ENCODE measurements at regions not wholly inside any gene's neighbourhood (a gene's known extent, or its start where the extent isn't known, plus 50 kb on each side); places are given as distances from the start of the nearest gene placed in this dataset.

DNA sequence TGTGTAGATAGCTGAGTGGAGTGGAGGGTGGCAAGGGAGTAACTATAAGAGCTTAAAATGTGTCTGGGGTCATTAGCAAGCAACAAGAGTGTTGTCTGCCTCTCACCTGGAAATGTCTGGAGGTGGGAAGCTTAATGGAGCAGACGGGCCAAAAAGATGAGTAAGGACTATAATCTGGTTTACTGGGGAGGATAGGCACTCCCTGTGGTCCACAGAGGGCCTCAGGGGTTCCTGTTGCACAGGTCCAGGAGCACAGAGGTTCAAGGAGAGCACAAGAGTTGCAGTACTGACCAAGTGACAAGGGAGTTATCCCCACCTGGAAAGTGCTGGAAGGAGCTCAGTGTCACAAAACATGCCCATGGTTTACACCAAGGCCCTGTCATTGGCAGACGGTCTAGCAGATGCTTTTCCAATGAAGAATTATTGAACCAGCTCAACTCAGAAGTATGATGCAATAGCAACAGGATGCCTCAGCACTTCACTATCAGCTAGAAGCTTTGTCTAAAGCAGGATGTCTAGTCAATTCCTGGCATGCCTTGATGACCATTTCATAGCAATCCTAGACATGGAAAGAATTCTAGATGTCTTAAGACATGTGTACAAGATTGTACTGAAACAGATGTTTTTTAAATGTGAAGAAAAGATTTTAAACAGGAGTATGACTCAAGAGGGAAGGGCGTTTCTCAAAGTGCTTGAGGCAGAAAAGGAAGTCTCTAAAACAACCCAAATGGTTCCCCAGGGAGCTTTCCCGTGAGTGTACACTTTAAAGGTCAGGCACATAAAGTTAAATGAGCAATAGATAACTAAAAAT is 62.9 kb upstream of the SERPINE2 start:
- H3K79me2 ChIP-seq (replicated peaks; ENCODE audit: insufficient read depth, low read length), result no peaks in the 10 kb centered on the region
- H3K9ac ChIP-seq (ENCODE audit: low read length), result no peak overlapping the region
- H3K9me2 ChIP-seq (ENCODE audit: insufficient read depth, low read length), result no peaks in the 10 kb centered on the region
- H3K4me2 ChIP-seq (ENCODE audit: low read length), result no peak overlapping the region
- H2AFZ ChIP-seq (ENCODE audit: low read depth, low read length), result no peak overlapping the region
- no peaks in the 10 kb centered on the region for H4K20me1 ChIP-seq (ENCODE audit: insufficient read depth)
- no peak overlapping the region for H3K4me3 ChIP-seq (ENCODE audit: low read length)
- H3F3A ChIP-seq (ENCODE audit: insufficient read depth, low read length, poor library complexity, severe bottlenecking), result no peaks in the 10 kb centered on the region
- H3K27me3 ChIP-seq (ENCODE audit: insufficient read depth, low read depth, low read length), result no peaks in the 10 kb centered on the region
- no peaks in the 10 kb centered on the region for H3K36me3 ChIP-seq (ENCODE audit: insufficient read depth, low read length)
- TF ChIP-seq SMC3 (conservative IDR thresholded peaks at IDR 0.05; ENCODE audit: poor library complexity) (no peak), TAF1 (IDR thresholded peaks at IDR 0.05; ENCODE audit: low read depth) (no peak), RAD21 (conservative IDR thresholded peaks at IDR 0.05) (no peak), POLR2AphosphoS5 (IDR thresholded peaks at IDR 0.05) (no peak), EZH2 (IDR thresholded peaks at IDR 0.05; ENCODE audit: borderline replicate concordance, insufficient read depth, low read length, poor library complexity, severe bottlenecking) (no peak), MXI1 (conservative IDR thresholded peaks at IDR 0.05; ENCODE audit: poor library complexity, severe bottlenecking) (no peak), EP300 (conservative IDR thresholded peaks at IDR 0.05; ENCODE audit: poor library complexity, severe bottlenecking) (no peak)
- TF ChIP-seq, protein P1, sequence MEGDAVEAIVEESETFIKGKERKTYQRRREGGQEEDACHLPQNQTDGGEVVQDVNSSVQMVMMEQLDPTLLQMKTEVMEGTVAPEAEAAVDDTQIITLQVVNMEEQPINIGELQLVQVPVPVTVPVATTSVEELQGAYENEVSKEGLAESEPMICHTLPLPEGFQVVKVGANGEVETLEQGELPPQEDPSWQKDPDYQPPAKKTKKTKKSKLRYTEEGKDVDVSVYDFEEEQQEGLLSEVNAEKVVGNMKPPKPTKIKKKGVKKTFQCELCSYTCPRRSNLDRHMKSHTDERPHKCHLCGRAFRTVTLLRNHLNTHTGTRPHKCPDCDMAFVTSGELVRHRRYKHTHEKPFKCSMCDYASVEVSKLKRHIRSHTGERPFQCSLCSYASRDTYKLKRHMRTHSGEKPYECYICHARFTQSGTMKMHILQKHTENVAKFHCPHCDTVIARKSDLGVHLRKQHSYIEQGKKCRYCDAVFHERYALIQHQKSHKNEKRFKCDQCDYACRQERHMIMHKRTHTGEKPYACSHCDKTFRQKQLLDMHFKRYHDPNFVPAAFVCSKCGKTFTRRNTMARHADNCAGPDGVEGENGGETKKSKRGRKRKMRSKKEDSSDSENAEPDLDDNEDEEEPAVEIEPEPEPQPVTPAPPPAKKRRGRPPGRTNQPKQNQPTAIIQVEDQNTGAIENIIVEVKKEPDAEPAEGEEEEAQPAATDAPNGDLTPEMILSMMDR (IDR thresholded peaks at IDR 0.05; ENCODE audit: poor library complexity, severe bottlenecking), result no peak
- TF ChIP-seq, protein P2, sequence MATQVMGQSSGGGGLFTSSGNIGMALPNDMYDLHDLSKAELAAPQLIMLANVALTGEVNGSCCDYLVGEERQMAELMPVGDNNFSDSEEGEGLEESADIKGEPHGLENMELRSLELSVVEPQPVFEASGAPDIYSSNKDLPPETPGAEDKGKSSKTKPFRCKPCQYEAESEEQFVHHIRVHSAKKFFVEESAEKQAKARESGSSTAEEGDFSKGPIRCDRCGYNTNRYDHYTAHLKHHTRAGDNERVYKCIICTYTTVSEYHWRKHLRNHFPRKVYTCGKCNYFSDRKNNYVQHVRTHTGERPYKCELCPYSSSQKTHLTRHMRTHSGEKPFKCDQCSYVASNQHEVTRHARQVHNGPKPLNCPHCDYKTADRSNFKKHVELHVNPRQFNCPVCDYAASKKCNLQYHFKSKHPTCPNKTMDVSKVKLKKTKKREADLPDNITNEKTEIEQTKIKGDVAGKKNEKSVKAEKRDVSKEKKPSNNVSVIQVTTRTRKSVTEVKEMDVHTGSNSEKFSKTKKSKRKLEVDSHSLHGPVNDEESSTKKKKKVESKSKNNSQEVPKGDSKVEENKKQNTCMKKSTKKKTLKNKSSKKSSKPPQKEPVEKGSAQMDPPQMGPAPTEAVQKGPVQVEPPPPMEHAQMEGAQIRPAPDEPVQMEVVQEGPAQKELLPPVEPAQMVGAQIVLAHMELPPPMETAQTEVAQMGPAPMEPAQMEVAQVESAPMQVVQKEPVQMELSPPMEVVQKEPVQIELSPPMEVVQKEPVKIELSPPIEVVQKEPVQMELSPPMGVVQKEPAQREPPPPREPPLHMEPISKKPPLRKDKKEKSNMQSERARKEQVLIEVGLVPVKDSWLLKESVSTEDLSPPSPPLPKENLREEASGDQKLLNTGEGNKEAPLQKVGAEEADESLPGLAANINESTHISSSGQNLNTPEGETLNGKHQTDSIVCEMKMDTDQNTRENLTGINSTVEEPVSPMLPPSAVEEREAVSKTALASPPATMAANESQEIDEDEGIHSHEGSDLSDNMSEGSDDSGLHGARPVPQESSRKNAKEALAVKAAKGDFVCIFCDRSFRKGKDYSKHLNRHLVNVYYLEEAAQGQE (IDR thresholded peaks at IDR 0.05; ENCODE audit: borderline replicate concordance), result no peak
- H3K27ac ChIP-seq (ENCODE audit: low read length), result no peak overlapping the region
- no peaks in the 10 kb centered on the region for H3K9me3 ChIP-seq (ENCODE audit: low read length)

DNA sequence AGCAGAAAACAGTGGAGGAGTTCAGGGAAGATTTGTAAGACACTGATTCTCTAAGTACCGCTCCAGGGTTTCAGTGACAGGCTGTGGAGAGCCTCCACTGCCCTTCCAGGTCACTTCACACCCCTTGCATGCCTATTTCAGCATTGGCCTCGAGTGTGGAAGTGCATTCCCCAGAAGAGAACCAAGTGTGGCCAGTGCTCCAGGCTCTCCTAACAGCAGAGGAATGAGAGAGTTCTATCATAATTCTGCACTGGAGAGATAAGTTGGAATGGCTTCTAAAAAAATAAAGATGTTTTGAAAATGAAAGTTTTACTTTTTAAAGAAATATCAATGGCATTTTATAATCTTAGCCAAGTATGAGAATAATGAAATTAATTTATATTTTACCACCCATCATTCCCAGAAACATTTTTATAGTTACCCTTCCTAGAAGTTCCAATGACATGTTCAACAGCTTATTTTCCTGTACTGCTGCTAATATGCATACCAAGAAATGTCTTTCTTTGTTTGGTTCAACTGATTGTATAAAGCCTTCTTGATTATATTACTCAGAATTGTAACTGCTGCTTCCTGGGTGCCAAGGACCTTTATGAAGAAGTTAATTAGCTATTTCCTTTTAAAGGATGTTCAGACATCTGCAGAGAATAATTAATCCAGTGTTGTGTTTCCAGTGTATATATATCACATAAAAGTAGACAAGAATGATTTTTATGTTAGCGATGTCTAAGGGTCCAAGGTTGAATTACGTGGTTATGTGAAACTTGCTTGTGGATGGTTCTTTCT is 61.0 kb upstream of the SERPINE2 start:
- Histone ChIP-seq H3F3A (ENCODE audit: insufficient read depth, low read length, poor library complexity, severe bottlenecking) (no peaks in the 10 kb centered on the region), H3K9me3 (ENCODE audit: low read length) (no peaks in the 10 kb centered on the region), H3K4me2 (ENCODE audit: low read length) (no peak overlapping the region), H3K36me3 (ENCODE audit: insufficient read depth, low read length) (no peaks in the 10 kb centered on the region), H3K4me3 (ENCODE audit: low read length) (no peak overlapping the region), H3K27ac (ENCODE audit: low read length) (no peak overlapping the region), H3K27me3 (ENCODE audit: insufficient read depth, low read depth, low read length) (no peaks in the 10 kb centered on the region), H3K79me2 (replicated peaks; ENCODE audit: insufficient read depth, low read length) (no peaks in the 10 kb centered on the region), H3K9ac (ENCODE audit: low read length) (no peak overlapping the region), H4K20me1 (ENCODE audit: insufficient read depth) (no peaks in the 10 kb centered on the region), H3K9me2 (ENCODE audit: insufficient read depth, low read length) (no peaks in the 10 kb centered on the region), H2AFZ (ENCODE audit: low read depth, low read length) (no peak overlapping the region)
- no peak for TF ChIP-seq EZH2 (IDR thresholded peaks at IDR 0.05; ENCODE audit: borderline replicate concordance, insufficient read depth, low read length, poor library complexity, severe bottlenecking)
- TF ChIP-seq, protein P1 (IDR thresholded peaks at IDR 0.05; ENCODE audit: poor library complexity, severe bottlenecking), result no peak
- TF ChIP-seq, protein P2 (IDR thresholded peaks at IDR 0.05; ENCODE audit: borderline replicate concordance), result no peak
- no peak for TF ChIP-seq EP300 (conservative IDR thresholded peaks at IDR 0.05; ENCODE audit: poor library complexity, severe bottlenecking)
- no peak for TF ChIP-seq SMC3 (conservative IDR thresholded peaks at IDR 0.05; ENCODE audit: poor library complexity)
- TF ChIP-seq POLR2AphosphoS5 (IDR thresholded peaks at IDR 0.05), result no peak
- no peak for TF ChIP-seq MXI1 (conservative IDR thresholded peaks at IDR 0.05; ENCODE audit: poor library complexity, severe bottlenecking)
- no peak for TF ChIP-seq RAD21 (conservative IDR thresholded peaks at IDR 0.05)
- no peak for TF ChIP-seq TAF1 (IDR thresholded peaks at IDR 0.05; ENCODE audit: low read depth)

Data from neural cell (in vitro differentiated cells).